NCI-H2081 treated with DMSO at 0.1 percent for 48 hours (cell line): ENCODE measurements at regions not wholly inside any gene's neighbourhood (a gene's known extent, or its start where the extent isn't known, plus 50 kb on each side); places are given as distances from the start of the nearest gene placed in this dataset.

ENCODE experiments used
- DNase-seq: peaks from one replicate; lab custom pipeline; 2025; lab: John Stamatoyannopoulos, UW

- no peak for DNase-seq
Measured at GRCh38 chr2:23083966-23084365, 301.0 kb upstream of the KLHL29 start.

DNA sequence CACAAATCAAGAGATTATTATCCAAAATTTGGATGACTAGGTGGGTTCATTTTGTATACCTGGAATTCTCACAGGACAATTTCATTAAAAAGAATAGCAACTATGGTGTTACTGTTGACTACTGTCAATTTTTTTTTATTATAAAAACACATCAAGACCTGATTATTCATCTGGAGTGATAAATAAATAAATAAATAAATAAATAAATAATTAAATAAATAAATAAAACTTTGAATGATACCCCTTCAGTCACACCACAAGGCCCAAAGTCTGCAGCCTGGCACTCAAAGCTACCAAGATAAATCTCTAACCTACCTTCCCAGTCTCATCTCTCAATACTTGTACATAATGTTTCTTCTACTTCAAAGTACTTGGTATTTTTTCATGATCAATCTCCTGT lies 294.0 kb upstream of the KLHL29 start:
- DNase-seq, result no peak

DNA sequence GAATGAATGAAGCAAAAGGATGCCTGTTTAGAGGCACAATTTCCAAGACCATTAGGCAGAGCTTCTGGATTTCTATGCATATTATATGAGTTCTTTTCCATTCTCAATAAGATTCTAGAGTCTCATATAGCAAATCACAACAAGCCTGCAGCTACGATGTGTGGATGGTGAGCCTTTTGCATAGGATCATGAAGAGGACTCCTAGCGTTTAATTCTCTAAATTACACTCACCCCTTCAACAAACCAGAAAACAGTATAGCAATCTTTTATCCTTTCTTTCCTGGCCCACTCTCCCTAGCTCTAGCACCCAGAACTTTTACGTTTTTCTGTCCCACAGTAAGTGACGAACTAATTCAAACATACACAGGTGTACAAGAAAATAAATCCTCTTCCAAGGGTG lies 293.1 kb upstream of the KLHL29 start:
- DNase-seq, result no peak

DNA sequence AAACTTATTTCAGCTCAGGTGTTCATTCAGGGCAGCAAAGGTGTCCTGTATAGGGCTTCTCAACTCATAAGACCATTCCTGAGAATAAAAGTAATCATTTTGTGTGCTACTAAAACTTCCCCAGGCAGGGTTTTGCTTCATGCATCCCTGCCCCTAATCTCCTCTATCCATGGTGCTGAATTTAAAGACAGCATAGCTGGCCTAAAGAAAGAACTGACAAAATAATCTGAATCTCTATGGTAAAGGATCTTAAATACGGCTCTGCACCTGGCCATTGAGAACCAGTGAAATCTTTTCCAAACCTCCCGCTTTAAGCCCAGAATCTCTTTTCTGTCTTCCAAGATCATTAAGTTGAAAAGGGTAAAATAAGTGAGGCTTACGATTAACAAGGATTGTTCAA lies 292.1 kb upstream of the KLHL29 start:
- no peak for DNase-seq

GRCh38 chr2:23093513-23093912 lies 291.5 kb upstream of the KLHL29 start:
- peak; percentile 53 for DNase-seq

DNA sequence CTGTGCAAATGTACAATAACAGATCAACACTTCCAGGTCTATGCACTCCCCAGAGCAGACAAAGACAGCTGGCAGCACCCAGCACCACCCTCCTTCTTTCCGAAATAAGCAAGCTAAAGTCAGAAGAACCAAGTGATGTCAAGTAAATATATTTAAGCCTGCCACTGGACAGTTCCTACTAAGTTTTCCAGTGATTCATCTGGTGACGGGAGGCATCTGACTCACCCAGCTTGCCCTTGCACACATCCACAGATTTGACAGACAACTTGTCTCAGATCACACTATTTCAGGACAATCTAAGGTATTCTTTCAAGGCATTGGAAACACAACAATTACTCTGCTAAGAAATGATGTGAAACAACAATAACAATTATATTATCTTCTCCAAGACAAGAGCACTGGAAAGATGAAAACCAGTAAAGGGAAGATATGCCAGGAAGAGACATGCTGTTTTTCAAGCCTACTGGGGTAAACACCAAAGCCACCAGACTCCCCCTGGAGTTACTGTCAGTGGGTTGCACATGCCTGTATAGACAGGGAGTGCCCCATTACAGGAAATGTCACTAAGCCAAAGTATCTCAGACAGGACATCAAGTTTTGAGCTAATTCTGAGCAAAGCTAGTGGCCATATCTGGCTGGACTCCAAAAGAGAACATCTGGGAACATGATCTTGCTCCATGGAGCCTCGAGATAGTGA lies 287.9 kb upstream of the KLHL29 start:
- DNase-seq, result no peak

- DNase-seq, result no peak
Measured at GRCh38 chr2:23100406-23100805, 284.6 kb upstream of the KLHL29 start.

- DNase-seq, result no peak
Measured at GRCh38 chr2:23106242-23106785, 278.7 kb upstream of the KLHL29 start.

DNA sequence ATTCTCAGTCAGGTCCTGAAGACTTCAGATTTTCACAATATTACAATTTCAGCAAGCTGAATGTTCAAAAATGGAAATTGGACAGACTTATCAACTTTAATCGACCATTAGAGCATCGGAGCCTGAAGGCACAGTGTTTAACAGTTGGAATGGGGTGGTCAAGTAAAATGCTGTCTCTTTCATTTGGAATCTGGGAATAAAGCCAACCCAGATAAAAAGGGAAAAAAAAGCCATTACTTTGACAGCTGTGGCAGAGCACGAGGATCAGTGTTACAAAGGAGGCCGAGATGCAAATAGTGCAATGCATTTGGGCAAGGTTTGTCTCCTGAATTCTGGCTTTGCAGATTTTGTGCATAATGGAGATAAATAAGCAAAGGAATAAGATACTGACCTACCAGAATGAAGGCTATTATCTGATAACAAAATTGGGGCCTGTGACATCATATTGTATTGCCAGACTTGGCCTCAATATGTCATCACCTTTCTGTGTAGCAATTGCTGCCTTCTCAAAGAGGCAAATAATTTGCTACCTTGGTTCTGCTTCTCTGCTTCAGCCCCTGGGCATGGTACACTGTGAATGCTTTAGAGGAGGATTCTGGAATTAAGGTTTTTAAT lies 277.5 kb upstream of the KLHL29 start:
- no peak for DNase-seq

GRCh38 chr2:23111263-23111662 lies 273.7 kb upstream of the KLHL29 start:
- no peak for DNase-seq

DNA sequence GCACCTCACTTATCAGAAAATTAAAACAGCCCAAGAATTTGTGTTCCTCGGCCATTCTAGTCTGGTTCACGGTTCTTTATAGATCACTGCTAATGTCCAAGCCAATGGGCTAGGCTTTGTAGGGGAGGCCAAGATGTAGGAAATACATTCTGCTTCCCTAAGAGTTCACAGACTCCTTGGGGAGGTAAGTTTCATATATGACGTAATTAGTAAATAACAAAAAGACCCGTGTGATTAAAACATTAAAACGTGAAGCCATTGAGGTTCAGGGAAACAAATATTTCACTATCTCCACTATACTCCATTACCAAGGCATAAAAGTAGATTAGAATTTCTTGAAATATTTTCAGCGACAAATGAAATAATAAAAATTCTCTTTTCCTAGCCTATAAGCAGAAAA lies 272.5 kb upstream of the KLHL29 start:
- no peak for DNase-seq

DNA sequence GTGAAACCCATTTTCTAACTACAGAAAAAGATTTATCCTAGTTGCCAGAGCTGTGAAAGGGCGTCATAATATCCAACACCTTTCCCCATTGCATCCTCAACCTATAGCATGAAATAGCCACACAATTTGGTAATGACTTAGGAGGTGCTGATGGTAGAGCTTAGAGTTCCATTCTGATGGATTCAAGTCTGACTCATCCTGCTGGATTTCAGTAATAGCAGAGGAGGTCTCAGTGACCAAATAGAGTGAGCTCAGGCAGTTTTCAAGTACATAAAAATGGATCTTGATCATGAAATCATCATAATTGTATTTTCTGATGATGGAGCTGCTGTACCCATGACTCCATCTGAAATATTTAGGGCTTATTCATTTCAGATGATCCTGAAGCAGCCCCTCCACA lies 270.7 kb upstream of the KLHL29 start:
- no peak for DNase-seq

DNA sequence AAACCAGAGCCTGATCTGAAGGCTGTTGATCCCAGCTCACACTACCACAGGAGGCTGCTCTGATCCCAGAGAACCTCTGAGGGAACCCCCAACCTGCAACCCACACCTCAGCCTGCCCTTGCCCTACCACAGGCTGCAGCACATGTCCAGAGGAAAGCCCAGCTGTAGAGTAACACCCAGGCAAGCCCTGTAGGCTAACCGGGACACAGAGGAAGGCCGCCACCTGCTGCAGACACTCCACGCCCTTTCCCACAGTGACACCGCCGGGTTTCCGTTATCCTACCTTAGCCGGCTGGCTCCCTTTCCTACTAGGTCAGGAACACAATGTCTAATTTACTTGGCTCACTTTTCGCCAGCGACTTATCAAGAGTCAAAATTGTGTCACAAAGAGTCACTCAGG lies 266.7 kb upstream of the KLHL29 start:
- no peak for DNase-seq

DNA sequence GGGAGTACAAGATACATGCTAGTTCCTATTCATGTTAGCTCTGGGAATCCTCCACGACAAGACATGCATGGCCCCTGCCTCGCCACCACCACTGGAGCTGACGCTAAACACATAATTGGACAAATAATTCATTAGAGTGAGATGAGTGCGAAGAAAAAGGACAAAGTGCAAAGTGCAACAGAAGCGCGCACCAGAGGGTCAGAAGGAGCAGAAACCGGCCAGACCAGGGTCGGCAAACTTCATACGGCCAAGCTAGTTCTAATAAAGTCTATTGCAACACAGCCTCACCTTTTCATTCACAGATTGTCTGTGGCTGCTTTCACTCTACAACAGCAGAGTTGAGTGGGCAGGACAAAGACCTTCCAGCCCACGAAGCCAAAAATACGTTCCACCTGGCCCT lies 266.1 kb upstream of the KLHL29 start:
- no peak for DNase-seq

GRCh38 chr2:23120161-23120560 lies 264.8 kb upstream of the KLHL29 start:
- no peak for DNase-seq

GRCh38 chr2:23121968-23122648 lies 262.9 kb upstream of the KLHL29 start:
- DNase-seq, result no peak

- no peak for DNase-seq
Measured at GRCh38 chr2:23122681-23123215, 262.2 kb upstream of the KLHL29 start.

DNA sequence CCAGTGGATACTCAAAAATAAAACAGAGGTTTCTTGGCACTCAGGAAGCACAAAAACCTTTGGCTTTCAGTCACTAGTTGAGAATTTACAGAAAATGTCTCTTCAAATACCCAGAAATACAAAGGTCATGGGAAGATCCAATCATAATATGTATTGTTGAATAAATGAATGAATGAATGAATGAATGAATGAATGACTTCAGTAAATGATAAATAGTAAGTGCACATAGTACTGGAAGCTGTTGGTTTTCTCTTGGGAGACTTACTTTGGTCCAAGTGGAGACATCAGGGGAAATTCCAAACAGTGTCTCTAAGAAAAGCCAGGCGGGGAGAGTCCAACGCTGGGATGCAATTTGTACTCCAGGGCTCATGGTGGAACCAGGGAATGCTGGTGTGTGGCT lies 261.3 kb upstream of the KLHL29 start:
- DNase-seq, result no peak

- no peak for DNase-seq
Measured at GRCh38 chr2:23124214-23124750, 260.7 kb upstream of the KLHL29 start.

- DNase-seq, result no peak
Measured at GRCh38 chr2:23127465-23127864, 257.5 kb upstream of the KLHL29 start.

DNA sequence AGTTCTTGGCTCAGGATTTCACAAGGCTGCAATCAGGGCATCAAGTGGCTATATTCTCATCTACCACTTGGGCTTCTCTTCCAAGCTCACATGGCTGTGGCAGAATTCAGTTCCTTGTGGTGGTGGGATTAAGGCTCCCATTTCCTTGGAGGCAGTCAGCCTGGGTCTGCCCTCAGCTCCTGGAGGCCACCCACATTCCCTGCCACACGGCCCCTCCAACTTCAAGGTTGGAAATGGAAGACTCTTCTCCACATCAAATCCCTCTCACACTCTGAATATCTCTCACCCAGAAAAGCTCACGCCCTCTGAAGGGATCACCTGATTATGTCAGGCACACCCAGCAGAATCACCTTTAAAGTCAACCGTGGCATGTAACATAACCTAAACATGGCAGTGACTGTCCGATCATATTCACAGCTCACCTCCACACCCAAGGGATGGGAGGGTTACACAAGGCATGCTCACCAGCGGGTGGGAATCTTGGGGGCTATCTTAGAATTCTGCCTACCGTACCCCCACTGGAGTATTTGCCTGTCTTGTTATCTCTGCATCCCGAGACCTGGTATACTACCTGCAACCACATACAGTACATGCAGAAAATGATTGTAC lies 256.2 kb upstream of the KLHL29 start:
- no peak for DNase-seq

DNA sequence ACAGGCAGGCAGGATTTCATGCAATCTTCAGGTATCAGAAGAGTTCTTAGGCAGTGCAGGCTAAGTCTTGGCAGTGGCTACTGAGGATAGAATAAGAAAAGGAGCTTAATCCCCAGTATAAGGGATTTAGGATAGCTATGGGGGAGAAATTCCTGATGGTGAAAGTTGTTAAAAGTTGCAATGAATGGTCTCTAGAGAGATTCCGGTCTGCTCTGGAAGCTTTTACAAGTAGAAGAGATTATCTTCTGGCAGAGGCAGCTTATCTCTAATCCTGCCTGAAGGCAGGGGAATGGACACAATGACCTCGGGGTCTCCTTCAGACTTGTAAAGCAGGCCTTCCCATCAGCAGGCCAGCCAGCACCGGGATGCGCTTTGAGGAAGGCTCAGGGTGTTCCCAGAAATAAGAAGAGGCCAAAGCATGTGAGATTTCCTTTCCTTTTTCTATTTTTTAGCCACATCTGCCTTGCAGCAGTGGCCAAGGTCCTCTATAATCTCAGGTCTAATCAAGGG lies 253.9 kb upstream of the KLHL29 start:
- no peak for DNase-seq
